Lower lobe of right lung (tissue), 2 donors: ENCODE measurements at regions not wholly inside any gene's neighbourhood (a gene's known extent, or its start where the extent isn't known, plus 50 kb on each side); places are given as distances from the start of the nearest gene placed in this dataset.

Source experiments
- ATAC-seq, 2 donors: fragments of 200-7000 bp; cut with Tn5 transposase; one replicate each; pipeline ENCODE4 v1.9.1; 2020 to 2022; ENCODE audit warnings: mild to moderate bottlenecking in 2 of 2, moderate library complexity in 2 of 2
- DNase-seq: peaks from one replicate; pipeline ENCODE4 v3.0.0-alpha.2; 2020
- H3K27ac ChIP-seq: fragments of 200-600 bp; one replicate; pipeline ENCODE4 v1.8.0; 2022
- H3K27me3 ChIP-seq: fragments of 200-600 bp; one replicate; pipeline ENCODE4 v1.8.0; 2022; ENCODE audit warnings: low read depth
- H3K36me3 ChIP-seq: fragments of 200-600 bp; one replicate; pipeline ENCODE4 v1.8.0; 2022; ENCODE audit warnings: mild to moderate bottlenecking
- H3K4me1 ChIP-seq: fragments of 200-600 bp; one replicate; pipeline ENCODE4 v1.8.0; 2022
- H3K4me3 ChIP-seq: fragments of 200-600 bp; one replicate; pipeline ENCODE4 v1.8.0; 2022; ENCODE audit warnings: mild to moderate bottlenecking
- H3K9me3 ChIP-seq: fragments of 200-600 bp; one replicate; pipeline ENCODE4 v1.8.0; 2022
- intact Hi-C: fragments of 100-400 bp; cut with DNase I; formaldehyde crosslinking; loops from one replicate; pipeline ENCODE4 v1.11.0; 2022
- TF ChIP-seq, protein P1 (sequence below): fragments of 200-600 bp; IDR thresholded peaks from one replicate; pipeline ENCODE4 v1.8.0; 2022; ENCODE audit warnings: antibody characterized with exemption, mild to moderate bottlenecking
- donor health status: DM: no; HTN: yes; CAD: no; lungs with severe emphysema.

DNA sequence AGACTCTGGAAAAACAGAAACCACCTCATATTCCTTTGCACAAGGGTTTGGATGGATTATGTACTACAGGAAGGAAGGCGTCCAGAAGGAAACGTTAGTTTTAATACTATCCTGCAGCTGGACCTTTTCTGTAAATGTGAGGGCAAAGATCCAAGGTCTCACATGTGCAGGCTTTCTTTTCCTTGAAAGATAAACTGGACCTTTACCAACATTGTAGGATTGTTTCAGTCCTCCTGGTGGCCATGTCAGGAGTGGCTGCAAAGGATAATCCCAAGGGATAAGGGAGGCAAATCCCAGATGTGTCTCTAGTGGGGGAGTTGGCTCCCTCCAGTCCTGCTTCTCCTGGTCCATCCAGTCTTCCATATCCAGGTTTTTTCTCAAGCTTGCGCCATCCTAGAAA is 397.5 kb downstream of the HTR1A start:
- TF ChIP-seq, protein P1, sequence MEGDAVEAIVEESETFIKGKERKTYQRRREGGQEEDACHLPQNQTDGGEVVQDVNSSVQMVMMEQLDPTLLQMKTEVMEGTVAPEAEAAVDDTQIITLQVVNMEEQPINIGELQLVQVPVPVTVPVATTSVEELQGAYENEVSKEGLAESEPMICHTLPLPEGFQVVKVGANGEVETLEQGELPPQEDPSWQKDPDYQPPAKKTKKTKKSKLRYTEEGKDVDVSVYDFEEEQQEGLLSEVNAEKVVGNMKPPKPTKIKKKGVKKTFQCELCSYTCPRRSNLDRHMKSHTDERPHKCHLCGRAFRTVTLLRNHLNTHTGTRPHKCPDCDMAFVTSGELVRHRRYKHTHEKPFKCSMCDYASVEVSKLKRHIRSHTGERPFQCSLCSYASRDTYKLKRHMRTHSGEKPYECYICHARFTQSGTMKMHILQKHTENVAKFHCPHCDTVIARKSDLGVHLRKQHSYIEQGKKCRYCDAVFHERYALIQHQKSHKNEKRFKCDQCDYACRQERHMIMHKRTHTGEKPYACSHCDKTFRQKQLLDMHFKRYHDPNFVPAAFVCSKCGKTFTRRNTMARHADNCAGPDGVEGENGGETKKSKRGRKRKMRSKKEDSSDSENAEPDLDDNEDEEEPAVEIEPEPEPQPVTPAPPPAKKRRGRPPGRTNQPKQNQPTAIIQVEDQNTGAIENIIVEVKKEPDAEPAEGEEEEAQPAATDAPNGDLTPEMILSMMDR = no peak
- intact Hi-C loops = no loop called here
- peaks cover 8% of the 10 kb centered on the region for H3K9me3 ChIP-seq
- DNase-seq (no peak), ATAC-seq (no peak)
- no peak overlapping the region for H3K27ac ChIP-seq
- H3K4me1 ChIP-seq = no peaks in the 10 kb centered on the region
- H3K4me3 ChIP-seq = no peak overlapping the region
- H3K27me3 ChIP-seq = no peaks in the 10 kb centered on the region
- H3K36me3 ChIP-seq = no peaks in the 10 kb centered on the region

GRCh38 chr5:63563008-63563917 is 399.0 kb downstream of the HTR1A start:
- TF ChIP-seq, protein P1 = no peak
- no peak for ATAC-seq
- Histone ChIP-seq H3K27ac (no peak overlapping the region), H3K4me3 (no peak overlapping the region), H3K27me3 (no peaks in the 10 kb centered on the region), H3K36me3 (no peaks in the 10 kb centered on the region), H3K9me3 (peaks cover 8% of the 10 kb centered on the region), H3K4me1 (no peaks in the 10 kb centered on the region)
- DNase-seq = no peak
- intact Hi-C loops = no loop called here

- intact Hi-C loops = no loop called here
- Histone ChIP-seq H3K27ac (no peak overlapping the region), H3K9me3 (no peaks in the 10 kb centered on the region), H3K36me3 (no peaks in the 10 kb centered on the region), H3K4me3 (no peak overlapping the region), H3K27me3 (no peaks in the 10 kb centered on the region), H3K4me1 (no peaks in the 10 kb centered on the region)
- no peak for ATAC-seq
- TF ChIP-seq, protein P1 = no peak
- DNase-seq = no peak
Measured at GRCh38 chr5:63555874-63556273, 406.4 kb downstream of the HTR1A start.

DNA sequence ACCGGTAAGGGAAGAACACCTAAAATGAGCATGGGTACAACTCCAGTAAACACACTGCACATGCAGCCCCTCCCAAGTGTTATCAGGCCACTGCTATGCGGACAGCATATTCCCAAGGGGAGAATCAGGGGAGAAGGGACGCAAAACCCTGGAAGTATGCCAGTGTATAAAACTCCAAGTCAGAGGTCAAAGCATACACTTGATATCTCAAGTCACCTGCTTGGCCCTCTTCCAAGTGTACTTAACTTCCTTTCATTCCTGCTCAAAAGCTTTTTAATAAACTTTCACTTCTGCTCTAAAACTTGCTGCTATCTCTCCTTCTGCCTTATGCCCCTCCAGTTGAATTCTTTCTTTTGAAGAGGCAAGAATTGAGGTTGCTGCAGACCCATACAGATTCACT is 408.1 kb downstream of the HTR1A start:
- ATAC-seq = peak in 1 of 2 donors; percentile 32
- TF ChIP-seq, protein P1 = no peak
- intact Hi-C loops = no loop called here
- H3K27me3 ChIP-seq = no peaks in the 10 kb centered on the region
- no peaks in the 10 kb centered on the region for H3K4me1 ChIP-seq
- no peak overlapping the region for H3K4me3 ChIP-seq
- H3K9me3 ChIP-seq = no peaks in the 10 kb centered on the region
- H3K27ac ChIP-seq = no peak overlapping the region
- H3K36me3 ChIP-seq = no peaks in the 10 kb centered on the region
- DNase-seq = no peak

GRCh38 chr5:63553073-63553472 is 409.2 kb downstream of the HTR1A start:
- DNase-seq = no peak
- intact Hi-C loops = no loop called here
- no peaks in the 10 kb centered on the region for H3K36me3 ChIP-seq

More at GRCh38 chr5:63553073-63553472, 409.2 kb downstream of the HTR1A start:
- Histone ChIP-seq H3K9me3 (no peaks in the 10 kb centered on the region), H3K4me3 (no peak overlapping the region), H3K4me1 (no peaks in the 10 kb centered on the region), H3K27me3 (no peaks in the 10 kb centered on the region), H3K27ac (no peak overlapping the region)
- TF ChIP-seq, protein P1 = no peak
- peak in 1 of 2 donors; percentile 9 for ATAC-seq
